SK-N-SH (cell line): ENCODE measurements at regions not wholly inside any gene's neighbourhood (a gene's known extent, or its start where the extent isn't known, plus 50 kb on each side); places are given as distances from the start of the nearest gene placed in this dataset.

Source experiments
- CTCF ChIA-PET: fragments of 300-600, 350-600 bp; formaldehyde crosslinking; extraction: SDS; loops from one replicate; lab custom pipeline; 2021; lab: Yijun Ruan, JAX
- POLR2A ChIA-PET: fragments of 350-600 bp; sonication (Branson Sonifier 250); formaldehyde crosslinking; extraction: SDS; loops from one replicate; lab custom pipeline; 2020; ENCODE audit warnings: antibody characterized with exemption, inconsistent platforms; lab: Yijun Ruan, JAX
- DNase-seq: peaks from one replicate; pipeline ENCODE4 v3.0.0; 2012
- H2AFZ ChIP-seq: fragments of 200-600 bp; sonication (generic); 2 replicates; pipeline ENCODE4 v1.8.1; 2016; ENCODE audit warnings: antibody characterized with exemption, mild to moderate bottlenecking, low read depth
- H3F3A ChIP-seq: fragments of 200-600 bp; sonication (generic); replicated peaks from 2 replicates; pipeline ENCODE3; 2016; ENCODE audit warnings: antibody characterized with exemption, mild to moderate bottlenecking; ENCODE audit not compliant: insufficient read depth
- H3K27ac ChIP-seq, 2 experiments: fragments of 200-500 bp in 1 of 2; fragments of 200-600 bp in 1 of 2; sonication (Bioruptor generic) in 1 of 2; sonication (generic), shearing (Covaris generic) in 1 of 2; 2 replicates each; pipeline versions ENCODE4 v1.5.1 to v1.6.1; 2014 to 2016; ENCODE audit warnings: low read depth in 2 of 2, inconsistent platforms in 1 of 2, low read length in 1 of 2, mild to moderate bottlenecking in 1 of 2, mixed read lengths in 1 of 2
- H3K27me3 ChIP-seq: fragments of 200-600 bp; sonication (generic), shearing (Covaris generic); 2 replicates; pipeline ENCODE4 v1.6.1; 2016; ENCODE audit warnings: mixed run types; ENCODE audit not compliant: insufficient read depth
- H3K36me3 ChIP-seq, 2 experiments: fragments of 200-500 bp in 1 of 2; fragments of 200-600 bp in 1 of 2; sonication (Bioruptor generic) in 1 of 2; sonication (generic) in 1 of 2; replicated peaks in 1 of 2; 2 replicates each; pipeline versions ENCODE3 to v1.5.1; 2014 to 2016; ENCODE audit warnings: low read length in 1 of 2, mild to moderate bottlenecking in 1 of 2; ENCODE audit not compliant: insufficient read depth in 2 of 2, control insufficient read depth in 1 of 2
- H3K4me1 ChIP-seq, 2 experiments: fragments of 200-500 bp in 1 of 2; fragments of 200-600 bp in 1 of 2; sonication (Bioruptor generic) in 1 of 2; sonication (generic), shearing (Covaris generic) in 1 of 2; 2 replicates each; pipeline versions ENCODE4 v1.5.1 to v1.6.1; 2014 to 2016; ENCODE audit warnings: low read depth in 1 of 2, low read length in 1 of 2, mixed run types in 1 of 2; ENCODE audit not compliant: insufficient read depth in 2 of 2, control insufficient read depth in 1 of 2
- H3K4me2 ChIP-seq: fragments of 200-600 bp; sonication (generic), shearing (Covaris generic); 2 replicates; pipeline ENCODE4 v1.6.1; 2017; ENCODE audit warnings: mixed run types
- H3K4me3 ChIP-seq, 2 experiments: fragments of 200-500 bp in 1 of 2; fragments of 200-600 bp in 1 of 2; sonication (Bioruptor generic) in 1 of 2; sonication (generic), shearing (Covaris generic) in 1 of 2; 2 replicates each; pipeline versions ENCODE4 v1.5.1 to v1.8.1; 2014 to 2016; ENCODE audit warnings: low read depth in 2 of 2, inconsistent platforms in 1 of 2, low read length in 1 of 2, mild to moderate bottlenecking in 1 of 2, mixed read lengths in 1 of 2, moderate library complexity in 1 of 2
- H3K79me2 ChIP-seq: fragments of 200-600 bp; sonication (generic); 2 replicates; pipeline ENCODE4 v1.8.1; 2017; ENCODE audit warnings: mild to moderate bottlenecking; ENCODE audit not compliant: insufficient read depth
- H3K9ac ChIP-seq: fragments of 200-600 bp; sonication (generic); 2 replicates; pipeline ENCODE4 v1.6.1; 2017; ENCODE audit warnings: mixed run types
- H3K9me2 ChIP-seq: fragments of 200-600 bp; sonication (generic); 2 replicates; pipeline ENCODE4 v1.6.1; 2017; ENCODE audit warnings: mixed run types
- H3K9me3 ChIP-seq: fragments of 200-600 bp; sonication (generic); 2 replicates; pipeline ENCODE4 v1.6.1; 2017; ENCODE audit warnings: mixed run types, mild to moderate bottlenecking, moderate library complexity
- H4K20me1 ChIP-seq: fragments of 200-600 bp; sonication (generic); 2 replicates; pipeline ENCODE4 v1.6.1; 2017; ENCODE audit warnings: mild to moderate bottlenecking, mixed run types; ENCODE audit not compliant: insufficient read depth
- EP300 ChIP-seq, 2 experiments: IDR thresholded peaks; 2 replicates each; pipeline versions ENCODE4 v1.4.0 to v1.6.1; 2012; ENCODE audit warnings: borderline replicate concordance in 1 of 2, low read depth in 1 of 2, low read length in 1 of 2
- FOSL2 ChIP-seq: IDR thresholded peaks from 2 replicates; pipeline ENCODE4 v1.4.0; 2012; ENCODE audit warnings: low read depth, mild to moderate bottlenecking, moderate library complexity, borderline replicate concordance
- FOXM1 ChIP-seq: IDR thresholded peaks from 2 replicates; pipeline ENCODE4 v1.4.0; 2012; ENCODE audit warnings: low read depth, mild to moderate bottlenecking
- GATA2 ChIP-seq: sonication (generic); formaldehyde crosslinking; IDR thresholded peaks from 2 replicates; pipeline ENCODE4 v1.5.0; 2020; ENCODE audit warnings: mild to moderate bottlenecking, missing genetic modification reagents
- JUND ChIP-seq: IDR thresholded peaks from 2 replicates; pipeline ENCODE4 v1.4.0; 2012
- NFIC ChIP-seq: IDR thresholded peaks from 2 replicates; pipeline ENCODE4 v1.4.0; 2012; ENCODE audit warnings: borderline replicate concordance
- PBX3 ChIP-seq: IDR thresholded peaks from 2 replicates; pipeline ENCODE4; 2012
- RCOR1 ChIP-seq: fragments of 150-350 bp; IDR thresholded peaks from 2 replicates; pipeline ENCODE4 v1.6.1; 2017; ENCODE audit warnings: antibody characterized with exemption, low read length
- SIN3A ChIP-seq: IDR thresholded peaks from 2 replicates; pipeline ENCODE4 v1.6.1; 2012; ENCODE audit warnings: low read depth, mild to moderate bottlenecking, low read length, moderate library complexity, borderline replicate concordance
- SMC3 ChIP-seq: IDR thresholded peaks from 2 replicates; pipeline ENCODE4 v1.6.1; 2012; ENCODE audit warnings: low read depth, low read length, improper control_type of control experiment
- TAF1 ChIP-seq: IDR thresholded peaks from 2 replicates; pipeline ENCODE4 v1.6.1; 2012; ENCODE audit warnings: low read depth, mild to moderate bottlenecking, low read length, moderate library complexity, borderline replicate concordance
- USF2 ChIP-seq: fragments of 150-350 bp; IDR thresholded peaks from 2 replicates; pipeline ENCODE4 v1.6.1; 2017; ENCODE audit warnings: antibody characterized with exemption, low read length, low read depth, borderline replicate concordance
- ZBTB33 ChIP-seq: IDR thresholded peaks from 2 replicates; pipeline ENCODE4 v1.4.0; 2012; ENCODE audit warnings: low read depth, borderline replicate concordance
- WGBS: methylation state at CpG from one replicate; pipeline ENCODE4 v1.1.6; 2017; ENCODE audit warnings: low lambda C conversion rate; 5-methylcytosine and 5-hydroxymethylcytosine counted together

GRCh38 chr1:228984646-228985631 lies 249.7 kb downstream of the RHOU start:
- no peak for DNase-seq
- no peak overlapping the region for H3K4me3 ChIP-seq
- H3K9me3 ChIP-seq = no peaks in the 10 kb centered on the region
- no peaks in the 10 kb centered on the region for H3K79me2 ChIP-seq
- peaks cover 0 to 48% of the 10 kb centered on the region in 2 experiments; a peak in 1 of 4 replicates for H3K4me1 ChIP-seq
- no peaks in the 10 kb centered on the region for H4K20me1 ChIP-seq
- ChIA-PET POLR2A (no interaction called here), CTCF (interaction anchor here (1.0 to 1.2 kb wide), 2 partner anchors 21 to 182 kb away, joined by 4 to 5 read pairs; no protein-coding TSS in a partner anchor)
- H3F3A ChIP-seq = no peaks in the 10 kb centered on the region
- no peak overlapping the region for H3K9ac ChIP-seq
- H3K27me3 ChIP-seq = no peaks in the 10 kb centered on the region
- H3K9me2 ChIP-seq = no peaks in the 10 kb centered on the region
- WGBS = 66% methylated on average over 6 of the region's 7 CpGs
- H3K36me3 ChIP-seq = no peaks in the 10 kb centered on the region
- no peak overlapping the region for H3K27ac ChIP-seq
- H3K4me2 ChIP-seq = no peak overlapping the region
- no peak for TF ChIP-seq RCOR1
- no peak for TF ChIP-seq SMC3
- no peak for TF ChIP-seq EP300 (IDR thresholded peaks at IDR 0.05; ENCODE audit: borderline replicate concordance in 1 of 2, low read depth in 1 of 2, low read length in 1 of 2)
- no peak for TF ChIP-seq USF2
- TF ChIP-seq JUND = no peak
- no peak for TF ChIP-seq SIN3A
- TF ChIP-seq FOXM1 = no peak
- no peak for TF ChIP-seq PBX3
- TF ChIP-seq FOSL2 = no peak
- TF ChIP-seq GATA2 = no peak
- no peak for TF ChIP-seq ZBTB33
- no peak for TF ChIP-seq TAF1
- no peak for TF ChIP-seq NFIC
- H2AFZ ChIP-seq = no peak overlapping the region
